GM12872 (cell line): ENCODE measurements at regions not wholly inside any gene's neighbourhood (a gene's known extent, or its start where the extent isn't known, plus 50 kb on each side); places are given as distances from the start of the nearest gene placed in this dataset.

Experiments used
- CTCF ChIP-seq: IDR thresholded peaks from 3 replicates; pipeline ENCODE4 v1.5.1; 2011; ENCODE audit warnings: low read depth, mild to moderate bottlenecking, low read length, moderate library complexity; ENCODE audit not compliant: insufficient read depth

- no peak for TF ChIP-seq CTCF
These were observed 171.9 kb upstream of the CSF3R start for GRCh38 chr1:36654586-36654985.

- no peak for TF ChIP-seq CTCF
These were observed 171.1 kb upstream of the CSF3R start for GRCh38 chr1:36653850-36654249.

GRCh38 chr1:36652586-36652985, 169.9 kb upstream of the CSF3R start:
- TF ChIP-seq CTCF = no peak

GRCh38 chr1:36652011-36652410, 169.3 kb upstream of the CSF3R start:
- TF ChIP-seq CTCF = no peak

GRCh38 chr1:36651176-36651910, 168.6 kb upstream of the CSF3R start:
- TF ChIP-seq CTCF = no peak

- TF ChIP-seq CTCF = peak; percentile 95
These were observed 167.7 kb upstream of the CSF3R start for GRCh38 chr1:36650200-36651065.

GRCh38 chr1:36645867-36646266, 163.2 kb upstream of the CSF3R start:
- no peak for TF ChIP-seq CTCF
